HL-60 (cell line): ENCODE measurements at regions not wholly inside any gene's neighbourhood (a gene's known extent, or its start where the extent isn't known, plus 50 kb on each side); places are given as distances from the start of the nearest gene placed in this dataset.

Source experiments
- CTCF ChIP-seq: IDR thresholded peaks from one replicate; pipeline ENCODE4 v1.5.1; 2011; ENCODE audit warnings: low read length, control low read depth, inconsistent platforms; ENCODE audit not compliant: insufficient read depth
- POLR2AphosphoS5 ChIP-seq: IDR thresholded peaks from 2 replicates; pipeline ENCODE4 v1.6.1; 2012; ENCODE audit warnings: low read depth

GRCh38 chr5:163997965-163998364, 492.5 kb downstream of the MAT2B start:
- TF ChIP-seq CTCF (no peak), POLR2AphosphoS5 (no peak)
